ENCODE measurements at regions not wholly inside any gene's neighbourhood (a gene's known extent, or its start where the extent isn't known, plus 50 kb on each side); places are given as distances from the start of the nearest gene placed in this dataset.

DNA sequence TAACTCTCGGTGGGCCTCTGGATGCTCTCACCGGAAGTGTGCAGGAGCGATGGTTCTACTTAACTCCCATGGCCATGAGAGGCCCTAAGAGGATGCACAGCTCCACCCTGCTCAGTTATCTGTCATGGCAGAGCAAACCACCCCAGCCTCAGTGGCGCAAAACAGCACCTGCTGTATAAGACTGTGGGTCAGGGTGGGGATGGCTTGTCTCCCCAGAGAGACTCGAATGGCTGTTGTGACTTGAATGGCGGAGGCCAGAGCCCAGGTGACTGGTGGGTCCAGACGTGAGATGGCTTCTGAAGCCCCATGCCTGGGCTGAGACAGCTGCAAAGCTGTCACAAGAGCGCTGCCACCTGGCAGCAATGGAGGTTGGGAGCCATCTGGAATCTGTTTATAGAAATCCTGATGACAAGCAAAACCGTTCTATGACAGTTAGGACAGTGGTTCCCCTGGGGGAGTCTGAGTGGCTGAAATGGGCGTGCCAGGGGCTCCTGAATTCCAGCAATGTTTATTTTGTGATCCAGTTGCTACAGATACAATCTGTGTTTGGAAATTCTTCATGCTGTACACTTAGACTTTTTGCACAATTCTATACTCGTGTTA is 490.5 kb downstream of the TCERG1L start:
- DNase-seq (ENCODE audit: extremely low read depth, insufficient read length) = no peak

DNA sequence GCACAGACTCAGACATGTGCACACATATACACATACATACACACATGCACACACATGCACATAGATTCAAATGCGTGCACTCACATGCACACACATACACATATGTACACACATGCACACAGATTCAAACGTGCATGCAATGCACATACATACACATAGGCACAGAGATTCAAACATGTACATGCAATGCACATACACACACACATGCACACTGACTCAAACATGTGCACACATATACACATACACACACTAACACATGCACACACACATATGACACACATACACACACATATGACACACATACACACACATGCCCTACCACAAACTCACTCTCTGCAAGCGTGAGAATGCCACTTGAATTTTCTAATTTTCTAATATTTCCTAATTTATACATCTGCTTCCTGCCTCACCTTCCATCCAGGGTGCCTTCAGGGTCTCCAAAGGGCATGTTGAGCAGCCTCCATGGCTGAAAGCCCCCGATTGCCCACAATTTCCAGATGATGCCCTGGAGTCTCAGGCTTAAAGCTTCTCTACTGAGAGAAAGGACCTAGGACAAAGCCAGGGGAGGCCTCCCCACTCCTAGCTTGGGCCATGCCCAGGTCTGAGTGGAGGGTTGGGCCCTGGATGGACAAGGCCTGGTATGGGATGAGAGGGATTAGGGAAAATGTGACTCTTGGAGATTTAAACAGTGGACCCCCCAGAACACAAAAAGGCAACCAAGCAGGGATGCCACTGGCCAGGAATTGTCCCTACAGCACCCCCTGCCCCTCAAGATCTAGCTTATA is 487.1 kb downstream of the TCERG1L start:
- no peak for TF ChIP-seq CTCF (IDR thresholded peaks at IDR 0.05; ENCODE audit: insufficient read depth, low read length, poor library complexity, severe bottlenecking)
- DNase-seq (ENCODE audit: extremely low read depth, insufficient read length) = no peak
- H3K4me3 ChIP-seq (replicated peaks; ENCODE audit: low read depth, low read length) = no peak overlapping the region
- H3K36me3 ChIP-seq (ENCODE audit: control insufficient read depth, insufficient read depth, low read length) = no peaks in the 10 kb centered on the region
- H3K27me3 ChIP-seq (replicated peaks; ENCODE audit: control insufficient read depth, insufficient read depth, low read length) = no peaks in the 10 kb centered on the region

More for the DNA sequence above, 490.5 kb downstream of the TCERG1L start:
- TF ChIP-seq CTCF (IDR thresholded peaks at IDR 0.05; ENCODE audit: insufficient read depth, low read length, poor library complexity, severe bottlenecking) = no peak
- Histone ChIP-seq H3K4me3 (replicated peaks; ENCODE audit: low read depth, low read length) (no peak overlapping the region), H3K27me3 (replicated peaks; ENCODE audit: control insufficient read depth, insufficient read depth, low read length) (no peaks in the 10 kb centered on the region), H3K36me3 (ENCODE audit: control insufficient read depth, insufficient read depth, low read length) (no peaks in the 10 kb centered on the region)

DNA sequence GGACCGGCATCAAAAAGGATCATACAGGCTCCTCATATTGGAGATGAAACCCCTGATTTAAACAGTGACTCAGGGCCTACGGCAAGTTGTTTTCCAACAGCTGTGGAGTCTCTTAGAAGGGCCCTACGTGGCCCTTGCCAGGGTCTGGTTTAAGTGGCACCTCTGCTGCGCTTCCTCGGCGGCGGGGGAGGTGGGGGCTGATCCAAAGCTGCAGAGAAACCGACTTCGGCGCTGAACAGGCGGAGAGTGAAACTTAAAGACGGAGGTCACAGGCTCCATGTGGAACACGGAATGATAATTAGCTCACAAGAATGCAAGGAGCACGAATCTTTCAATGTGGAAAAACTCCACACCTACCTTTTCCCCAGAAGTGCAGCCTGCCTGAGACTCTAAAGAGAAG is 477.9 kb downstream of the TCERG1L start:
- DNase-seq (ENCODE audit: extremely low read depth, insufficient read length) = no peak
- Histone ChIP-seq H3K27me3 (replicated peaks; ENCODE audit: control insufficient read depth, insufficient read depth, low read length) (no peaks in the 10 kb centered on the region), H3K4me3 (replicated peaks; ENCODE audit: low read depth, low read length) (no peak overlapping the region)

DNA sequence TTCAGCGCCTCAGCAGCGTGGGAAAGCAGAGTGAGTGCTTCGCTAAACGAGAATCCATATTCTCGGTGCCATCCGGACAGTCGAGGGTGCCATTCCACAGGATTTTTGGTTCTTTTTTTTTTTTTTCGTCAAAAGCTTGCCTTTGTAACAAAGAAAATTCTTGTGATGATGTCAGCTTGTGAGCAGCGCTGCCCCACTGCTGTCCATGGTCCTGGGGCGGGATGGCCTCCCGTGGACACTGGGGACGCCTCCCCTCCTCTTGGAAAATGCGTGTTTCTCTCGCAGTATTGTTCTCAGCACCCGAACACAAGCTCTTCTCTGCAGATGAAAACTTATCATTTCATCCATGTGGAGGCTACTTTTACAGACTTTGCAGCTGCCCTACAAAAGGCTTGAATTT is 477.4 kb downstream of the TCERG1L start:
- DNase-seq (ENCODE audit: extremely low read depth, insufficient read length) = no peak
- Histone ChIP-seq H3K4me3 (replicated peaks; ENCODE audit: low read depth, low read length) (no peak overlapping the region), H3K36me3 (ENCODE audit: control insufficient read depth, insufficient read depth, low read length) (no peaks in the 10 kb centered on the region), H3K27me3 (replicated peaks; ENCODE audit: control insufficient read depth, insufficient read depth, low read length) (no peaks in the 10 kb centered on the region)
- no peak for TF ChIP-seq CTCF (IDR thresholded peaks at IDR 0.05; ENCODE audit: insufficient read depth, low read length, poor library complexity, severe bottlenecking)

More for the DNA sequence above, 477.9 kb downstream of the TCERG1L start:
- TF ChIP-seq CTCF (IDR thresholded peaks at IDR 0.05; ENCODE audit: insufficient read depth, low read length, poor library complexity, severe bottlenecking) = no peak
- no peaks in the 10 kb centered on the region for H3K36me3 ChIP-seq (ENCODE audit: control insufficient read depth, insufficient read depth, low read length)

GRCh38 chr10:130834573-130834972 is 476.9 kb downstream of the TCERG1L start:
- no peak for DNase-seq (ENCODE audit: extremely low read depth, insufficient read length)
- TF ChIP-seq CTCF (IDR thresholded peaks at IDR 0.05; ENCODE audit: insufficient read depth, low read length, poor library complexity, severe bottlenecking) = no peak
- no peaks in the 10 kb centered on the region for H3K36me3 ChIP-seq (ENCODE audit: control insufficient read depth, insufficient read depth, low read length)

More at GRCh38 chr10:130834573-130834972, 476.9 kb downstream of the TCERG1L start:
- H3K4me3 ChIP-seq (replicated peaks; ENCODE audit: low read depth, low read length) = no peak overlapping the region
- no peaks in the 10 kb centered on the region for H3K27me3 ChIP-seq (replicated peaks; ENCODE audit: control insufficient read depth, insufficient read depth, low read length)
